H9 (cell line): ENCODE measurements at regions not wholly inside any gene's neighbourhood (a gene's known extent, or its start where the extent isn't known, plus 50 kb on each side); places are given as distances from the start of the nearest gene placed in this dataset.

ENCODE experiments used
- DNase-seq: peaks from one replicate; pipeline ENCODE4 v3.0.0-alpha.2; 2017
- H2AFZ ChIP-seq: one replicate; pipeline ENCODE4 v1.6.1; 2013; ENCODE audit warnings: mild to moderate bottlenecking, low read length, control low read depth, moderate library complexity
- H2AK5ac ChIP-seq: 2 replicates; pipeline ENCODE4 v1.6.1; 2013; ENCODE audit warnings: low read length, control low read depth, mixed read lengths; ENCODE audit not compliant: insufficient read length
- H2BK120ac ChIP-seq: one replicate; pipeline ENCODE4 v1.6.1; 2013; ENCODE audit warnings: low read depth, mild to moderate bottlenecking, low read length, control low read depth, inconsistent platforms; ENCODE audit not compliant: poor library complexity, severe bottlenecking
- H2BK12ac ChIP-seq: 2 replicates; pipeline ENCODE4 v1.6.1; 2013; ENCODE audit warnings: low read length, control low read depth, mixed read lengths, low read depth; ENCODE audit not compliant: insufficient read length
- H2BK15ac ChIP-seq: 2 replicates; pipeline ENCODE4 v1.6.1; 2013; ENCODE audit warnings: low read depth, low read length, control low read depth
- H2BK20ac ChIP-seq: one replicate; pipeline ENCODE4 v1.6.1; 2013; ENCODE audit warnings: low read depth, mild to moderate bottlenecking, low read length, control low read depth, inconsistent platforms; ENCODE audit not compliant: poor library complexity, severe bottlenecking
- H2BK5ac ChIP-seq: 2 replicates; pipeline ENCODE4 v1.6.1; 2013; ENCODE audit warnings: low read length, control low read depth, mixed read lengths; ENCODE audit not compliant: insufficient read length
- H3K14ac ChIP-seq: 2 replicates; pipeline ENCODE4 v1.6.1; 2013; ENCODE audit warnings: low read length, control low read depth; ENCODE audit not compliant: insufficient read depth
- H3K18ac ChIP-seq: 2 replicates; pipeline ENCODE4 v1.6.1; 2013; ENCODE audit warnings: low read depth, mild to moderate bottlenecking, mixed read lengths, low read length, control low read depth; ENCODE audit not compliant: insufficient read length
- H3K23ac ChIP-seq: 2 replicates; pipeline ENCODE4 v1.6.1; 2013; ENCODE audit warnings: low read length, control low read depth, mixed read lengths, low read depth; ENCODE audit not compliant: insufficient read length
- H3K23me2 ChIP-seq: 2 replicates; pipeline ENCODE4 v1.6.1; 2013; ENCODE audit warnings: low read depth, mild to moderate bottlenecking, mixed read lengths, low read length, control low read depth; ENCODE audit not compliant: insufficient read length, poor library complexity, severe bottlenecking
- H3K27ac ChIP-seq: 2 replicates; pipeline ENCODE4 v1.5.1; 2013; ENCODE audit warnings: low read length, control low read depth, mixed read lengths, low read depth; ENCODE audit not compliant: insufficient read length
- H3K27me3 ChIP-seq: 2 replicates; pipeline ENCODE4 v1.6.1; 2013; ENCODE audit warnings: low read length, control low read depth, inconsistent platforms; ENCODE audit not compliant: insufficient read depth
- H3K4ac ChIP-seq: 2 replicates; pipeline ENCODE4 v1.6.1; 2013; ENCODE audit warnings: low read depth, mild to moderate bottlenecking, control low read depth, inconsistent platforms, low read length, moderate library complexity
- H3K4me1 ChIP-seq: 2 replicates; pipeline ENCODE4 v1.6.1; 2013; ENCODE audit warnings: low read length, control low read depth, inconsistent platforms; ENCODE audit not compliant: insufficient read depth
- H3K4me2 ChIP-seq: 2 replicates; pipeline ENCODE4 v1.6.1; 2013; ENCODE audit warnings: low read length, control low read depth, mixed read lengths; ENCODE audit not compliant: insufficient read length, insufficient read depth
- H3K56ac ChIP-seq: 2 replicates; pipeline ENCODE4 v1.6.1; 2013; ENCODE audit warnings: low read depth, mild to moderate bottlenecking, mixed read lengths, low read length, control low read depth; ENCODE audit not compliant: insufficient read length
- H3K79me1 ChIP-seq: 2 replicates; pipeline ENCODE4 v1.6.1; 2013; ENCODE audit warnings: low read depth, mild to moderate bottlenecking, moderate library complexity, low read length, control low read depth, inconsistent platforms; ENCODE audit not compliant: insufficient read depth, poor library complexity, severe bottlenecking
- H3K79me2 ChIP-seq: 2 replicates; pipeline ENCODE4 v1.6.1; 2013; ENCODE audit warnings: low read length, control low read depth, inconsistent platforms; ENCODE audit not compliant: insufficient read depth
- H3K9ac ChIP-seq: 2 replicates; pipeline ENCODE4 v1.6.1; 2013; ENCODE audit warnings: low read length, control low read depth, mixed read lengths; ENCODE audit not compliant: insufficient read length; ENCODE audit errors: extremely low read depth
- H3K9me3 ChIP-seq: one replicate; pipeline ENCODE4 v1.6.1; 2013; ENCODE audit warnings: low read depth, low read length, inconsistent platforms; ENCODE audit not compliant: control insufficient read depth
- H3T11ph ChIP-seq: one replicate; pipeline ENCODE4 v1.6.1; 2013; ENCODE audit warnings: mild to moderate bottlenecking, low read length, control low read depth, inconsistent platforms
- H4K20me1 ChIP-seq: one replicate; pipeline ENCODE4 v1.6.1; 2013; ENCODE audit not compliant: control insufficient read depth, insufficient read length, insufficient read depth
- H4K5ac ChIP-seq: 2 replicates; pipeline ENCODE4 v1.6.1; 2013; ENCODE audit warnings: low read depth, mild to moderate bottlenecking, mixed read lengths, low read length, control low read depth; ENCODE audit not compliant: insufficient read length
- H4K8ac ChIP-seq: replicated peaks from 2 replicates; pipeline ENCODE4 v1.6.1; 2013; ENCODE audit warnings: low read length, control low read depth, mixed read lengths, low read depth; ENCODE audit not compliant: insufficient read length
- H4K91ac ChIP-seq: 2 replicates; pipeline ENCODE4 v1.6.1; 2013; ENCODE audit warnings: low read depth, mild to moderate bottlenecking, moderate library complexity, mixed read lengths, low read length, control low read depth; ENCODE audit not compliant: insufficient read length
- H3K27ac Mint-ChIP-seq, 3 experiments: 2 replicates in 2 of 3; 3 replicates in 1 of 3; pipeline ENCODE4 v1.8.0; 2020 to 2021; ENCODE audit warnings: mixed read lengths in 3 of 3, mild to moderate bottlenecking in 1 of 3, moderate library complexity in 1 of 3
- H3K27me3 Mint-ChIP-seq: 2 replicates; pipeline ENCODE4 v1.8.0; 2021; ENCODE audit warnings: low read depth, mild to moderate bottlenecking, moderate library complexity, mixed read lengths
- H3K36me3 Mint-ChIP-seq, 3 experiments: 2 replicates in 2 of 3; 3 replicates in 1 of 3; pipeline ENCODE4 v1.8.0; 2020 to 2021; ENCODE audit warnings: low read depth in 3 of 3, mixed read lengths in 3 of 3; ENCODE audit not compliant: insufficient read depth in 1 of 3
- H3K4me1 Mint-ChIP-seq, 2 experiments: 2 replicates each; pipeline ENCODE4 v1.8.0; 2020; ENCODE audit warnings: mixed read lengths in 2 of 2
- H3K4me3 Mint-ChIP-seq, 2 experiments: 2 replicates in 1 of 2; 3 replicates in 1 of 2; pipeline ENCODE4 v1.8.0; 2020 to 2021; ENCODE audit warnings: mild to moderate bottlenecking in 2 of 2, mixed read lengths in 2 of 2, moderate library complexity in 1 of 2
- H3K9me3 Mint-ChIP-seq, 2 experiments: 2 replicates in 1 of 2; 3 replicates in 1 of 2; pipeline ENCODE4 v1.8.0; 2020; ENCODE audit warnings: mild to moderate bottlenecking in 2 of 2, mixed read lengths in 2 of 2, moderate library complexity in 1 of 2
- WGBS: extraction: QIAGEN DNeasy Blood & Tissue Kit; methylation state at CpG from one replicate; pipeline ENCODE4 v1.1.7; 2013; ENCODE audit warnings: missing lambda C conversion rate, low lambda C conversion rate, mixed read lengths; ENCODE audit not compliant: insufficient read length; ENCODE audit errors: extremely low coverage; 5-methylcytosine and 5-hydroxymethylcytosine counted together
- TF ChIP-seq, protein P1 (sequence below): fragments of 200-600 bp; sonication (generic); conservative IDR thresholded peaks from 3 replicates; pipeline ENCODE4 v1.8.0; 2021; ENCODE audit warnings: antibody characterized with exemption, mild to moderate bottlenecking

DNA sequence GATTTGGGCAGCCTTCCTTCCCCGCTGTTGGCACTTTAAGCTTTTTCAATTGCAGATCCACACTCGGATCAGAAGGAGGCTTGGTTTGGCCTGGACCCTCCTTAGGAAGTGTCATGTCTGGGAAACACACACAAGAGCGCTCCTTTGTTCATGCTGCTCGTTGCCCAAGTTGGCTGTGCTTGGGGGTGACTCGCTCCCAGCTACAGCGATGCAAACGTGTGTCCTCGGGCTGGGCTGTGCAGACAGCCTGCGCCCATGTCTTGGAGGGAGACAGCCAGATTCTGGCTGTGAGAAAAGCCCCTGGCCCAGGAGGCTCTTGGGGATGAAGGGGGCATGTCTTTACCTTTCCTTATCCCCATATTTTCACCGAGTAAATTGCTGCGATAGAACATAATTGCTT, 665.6 kb upstream of the EEF2KMT start:
- 0 out of 2 replicates have a peak, but pooled peaks cover 2% of the 10 kb centered on the region for H3K27me3 ChIP-seq
- H2BK5ac ChIP-seq = no peak overlapping the region
- no peak overlapping the region for H4K5ac ChIP-seq
- Mint-ChIP-seq H3K27ac (no peak overlapping the region), H3K9me3 (no peaks in the 10 kb centered on the region), H3K4me1 (peaks cover 19 to 20% of the 10 kb centered on the region in 2 experiments), H3K27me3 (no peaks in the 10 kb centered on the region), H3K36me3 (no peaks in the 10 kb centered on the region), H3K4me3 (no peak overlapping the region)
- H2BK12ac ChIP-seq = no peak overlapping the region
- no peak overlapping the region for H2BK15ac ChIP-seq
- no peak overlapping the region for H3K56ac ChIP-seq
- no peaks in the 10 kb centered on the region for H3K9me3 ChIP-seq
- H3K14ac ChIP-seq = no peak overlapping the region
- TF ChIP-seq, protein P1, sequence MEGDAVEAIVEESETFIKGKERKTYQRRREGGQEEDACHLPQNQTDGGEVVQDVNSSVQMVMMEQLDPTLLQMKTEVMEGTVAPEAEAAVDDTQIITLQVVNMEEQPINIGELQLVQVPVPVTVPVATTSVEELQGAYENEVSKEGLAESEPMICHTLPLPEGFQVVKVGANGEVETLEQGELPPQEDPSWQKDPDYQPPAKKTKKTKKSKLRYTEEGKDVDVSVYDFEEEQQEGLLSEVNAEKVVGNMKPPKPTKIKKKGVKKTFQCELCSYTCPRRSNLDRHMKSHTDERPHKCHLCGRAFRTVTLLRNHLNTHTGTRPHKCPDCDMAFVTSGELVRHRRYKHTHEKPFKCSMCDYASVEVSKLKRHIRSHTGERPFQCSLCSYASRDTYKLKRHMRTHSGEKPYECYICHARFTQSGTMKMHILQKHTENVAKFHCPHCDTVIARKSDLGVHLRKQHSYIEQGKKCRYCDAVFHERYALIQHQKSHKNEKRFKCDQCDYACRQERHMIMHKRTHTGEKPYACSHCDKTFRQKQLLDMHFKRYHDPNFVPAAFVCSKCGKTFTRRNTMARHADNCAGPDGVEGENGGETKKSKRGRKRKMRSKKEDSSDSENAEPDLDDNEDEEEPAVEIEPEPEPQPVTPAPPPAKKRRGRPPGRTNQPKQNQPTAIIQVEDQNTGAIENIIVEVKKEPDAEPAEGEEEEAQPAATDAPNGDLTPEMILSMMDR = no peak
- H4K91ac ChIP-seq = no peak overlapping the region
- H3K79me2 ChIP-seq = no peaks in the 10 kb centered on the region
- no peaks in the 10 kb centered on the region for H4K20me1 ChIP-seq
- no peak overlapping the region for H3K27ac ChIP-seq
- no peak overlapping the region for H3K4me2 ChIP-seq
- H4K8ac ChIP-seq = no peak overlapping the region
- H3K9ac ChIP-seq = no peak overlapping the region
- H3K18ac ChIP-seq = no peak overlapping the region
- DNase-seq = no peak
- H3K23me2 ChIP-seq = no peaks in the 10 kb centered on the region
- no peak overlapping the region for H2AK5ac ChIP-seq
- no peak overlapping the region for H3T11ph ChIP-seq
- H3K79me1 ChIP-seq = no peaks in the 10 kb centered on the region
- no peak overlapping the region for H2AFZ ChIP-seq
- peaks cover 4% of the 10 kb centered on the region for H3K4me1 ChIP-seq
- H2BK20ac ChIP-seq = no peak overlapping the region
- H2BK120ac ChIP-seq = no peak overlapping the region
- no peak overlapping the region for H3K4ac ChIP-seq
- no peak overlapping the region for H3K23ac ChIP-seq
- WGBS = no CpG with 5 or more reads among the region's 11 CpGs
